Activated T-helper 17 cell treated with anti-CD3 and anti-CD28 coated beads, Interleukin-2, amount 50 U/mL, for 72 hours (primary cell): ENCODE measurements at regions not wholly inside any gene's neighbourhood (a gene's known extent, or its start where the extent isn't known, plus 50 kb on each side); places are given as distances from the start of the nearest gene placed in this dataset.
"Not testable (repeated sequence)": the region's sequence is repeated elsewhere in the genome, so short reads cannot be mapped to it uniquely, and the experiment has no call there.

ENCODE experiments used
- ATAC-seq: fragments of 150-1000 bp; cut with Tn5 transposase; replicated peaks from 2 replicates; pipeline ENCODE4 v1.10.0; 2021; ENCODE audit warnings: mild to moderate bottlenecking, moderate library complexity
- H3K27ac Mint-ChIP-seq: one replicate; pipeline ENCODE4 v1.8.0; 2022; ENCODE audit warnings: mixed read lengths
- H3K27me3 Mint-ChIP-seq: one replicate; pipeline ENCODE4 v1.8.0; 2022; ENCODE audit warnings: mixed read lengths
- H3K36me3 Mint-ChIP-seq: one replicate; pipeline ENCODE4 v1.8.0; 2022; ENCODE audit warnings: low read depth, mild to moderate bottlenecking, mixed read lengths
- H3K4me1 Mint-ChIP-seq: one replicate; pipeline ENCODE4 v1.8.0; 2022; ENCODE audit warnings: mixed read lengths
- H3K4me3 Mint-ChIP-seq: one replicate; pipeline ENCODE4 v1.8.0; 2022; ENCODE audit warnings: mild to moderate bottlenecking, mixed read lengths
- H3K9me3 Mint-ChIP-seq: one replicate; pipeline ENCODE4 v1.8.0; 2022; ENCODE audit warnings: mixed read lengths

- H3K36me3 Mint-ChIP-seq = no peaks in the 10 kb centered on the region
- no peak overlapping the region for H3K27ac Mint-ChIP-seq
- no peak for ATAC-seq
- H3K27me3 Mint-ChIP-seq = peaks cover 28% of the 10 kb centered on the region
- peaks cover 15% of the 10 kb centered on the region for H3K9me3 Mint-ChIP-seq
- no peak overlapping the region for H3K4me3 Mint-ChIP-seq
- no peaks in the 10 kb centered on the region for H3K4me1 Mint-ChIP-seq
These were observed 430.1 kb upstream of the SMIM21 start for GRCh38 chr18:75857558-75857957.

DNA sequence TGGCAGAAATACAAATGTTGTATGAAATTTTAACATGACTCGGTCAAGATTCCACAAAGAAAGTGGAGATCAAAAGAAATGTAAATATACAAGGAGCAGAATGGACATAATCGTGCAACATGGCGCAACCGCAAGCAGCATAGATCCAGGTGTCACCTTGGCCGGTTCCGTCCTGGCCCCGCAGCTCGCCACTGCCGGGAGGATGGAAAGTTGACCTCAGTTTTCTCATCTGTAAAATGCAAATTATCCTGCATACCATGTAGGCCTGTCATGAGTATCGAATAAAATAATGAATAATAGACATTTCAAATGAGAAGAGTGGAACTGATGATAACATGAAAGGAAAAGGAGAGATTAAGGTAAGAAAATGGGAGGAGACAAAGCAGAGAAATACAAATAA is 427.3 kb upstream of the SMIM21 start:
- ATAC-seq = no peak
- Mint-ChIP-seq H3K36me3 (no peaks in the 10 kb centered on the region), H3K9me3 (peaks cover 5% of the 10 kb centered on the region), H3K27me3 (peaks cover 9% of the 10 kb centered on the region), H3K27ac (no peak overlapping the region), H3K4me1 (no peaks in the 10 kb centered on the region), H3K4me3 (no peak overlapping the region)

DNA sequence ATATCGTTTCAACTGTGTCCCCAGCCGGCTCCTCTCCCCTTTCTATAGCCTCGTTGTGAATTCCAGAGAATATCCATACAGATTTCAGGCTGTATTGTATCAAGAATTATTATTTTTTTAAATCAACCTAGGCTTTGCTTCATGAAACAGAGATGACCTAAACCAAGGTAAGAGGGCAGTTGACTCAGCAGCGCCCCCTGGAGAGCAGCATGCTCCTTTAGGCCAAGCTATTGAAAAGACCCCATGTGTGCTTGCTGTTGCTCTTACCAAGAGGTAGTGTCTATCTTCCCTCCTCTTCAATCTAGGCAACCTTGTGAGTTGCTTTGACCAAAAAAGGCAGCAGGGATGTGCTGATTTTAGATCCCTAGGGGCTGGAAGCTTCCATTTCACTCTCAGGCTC is 426.7 kb upstream of the SMIM21 start:
- H3K36me3 Mint-ChIP-seq = no peaks in the 10 kb centered on the region
- peaks cover 6% of the 10 kb centered on the region for H3K27me3 Mint-ChIP-seq
- H3K9me3 Mint-ChIP-seq = peaks cover 5% of the 10 kb centered on the region
- H3K4me1 Mint-ChIP-seq = no peaks in the 10 kb centered on the region
- no peak overlapping the region for H3K27ac Mint-ChIP-seq
- ATAC-seq = no peak
- no peak overlapping the region for H3K4me3 Mint-ChIP-seq

DNA sequence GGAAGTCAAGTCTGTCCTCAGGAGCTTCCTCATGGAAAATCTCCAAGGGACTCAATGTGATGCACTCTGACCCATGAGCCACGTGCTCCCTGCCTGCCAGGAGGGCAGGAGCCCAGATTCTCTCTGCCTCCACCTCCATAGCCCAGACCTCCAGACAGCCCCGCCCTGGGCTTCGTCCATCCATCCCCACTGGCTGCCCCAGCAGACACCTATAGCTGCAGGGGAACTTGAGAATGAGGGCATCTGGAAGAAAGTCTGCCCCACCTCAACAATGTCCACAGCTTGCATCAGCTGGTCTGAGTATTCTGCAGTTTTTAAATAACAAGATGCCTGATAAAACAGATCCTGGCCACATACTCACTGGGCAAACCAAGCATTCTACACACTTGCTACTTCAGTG is 418.8 kb upstream of the SMIM21 start:
- H3K27me3 Mint-ChIP-seq = peaks cover 7% of the 10 kb centered on the region
- H3K36me3 Mint-ChIP-seq = no peaks in the 10 kb centered on the region
- H3K9me3 Mint-ChIP-seq = no peaks in the 10 kb centered on the region
- H3K4me1 Mint-ChIP-seq = no peaks in the 10 kb centered on the region
- no peak overlapping the region for H3K4me3 Mint-ChIP-seq
- no peak overlapping the region for H3K27ac Mint-ChIP-seq
- ATAC-seq = no peak

DNA sequence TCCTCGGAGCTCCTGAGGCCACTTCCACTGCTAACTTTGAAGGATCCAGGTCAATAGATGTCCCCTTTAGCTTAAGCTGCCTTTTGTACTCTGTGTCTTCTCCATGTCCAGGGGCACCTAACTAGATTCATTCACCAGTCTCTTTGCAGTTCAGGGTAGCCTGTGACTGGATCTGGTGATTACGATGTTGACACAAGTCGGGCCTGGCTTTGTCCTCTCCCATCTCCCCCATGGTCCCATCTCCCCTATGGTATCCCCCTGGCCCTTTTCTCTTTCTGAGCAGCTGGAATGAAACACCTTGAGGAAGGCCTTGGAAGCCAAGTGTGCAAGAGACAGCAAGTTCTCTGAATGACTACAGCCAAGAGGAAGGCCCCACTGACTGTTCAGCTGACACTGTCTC is 417.9 kb upstream of the SMIM21 start:
- Mint-ChIP-seq H3K27me3 (peaks cover 7% of the 10 kb centered on the region), H3K4me3 (no peak overlapping the region), H3K27ac (no peak overlapping the region), H3K36me3 (no peaks in the 10 kb centered on the region), H3K4me1 (no peaks in the 10 kb centered on the region), H3K9me3 (no peaks in the 10 kb centered on the region)
- no peak for ATAC-seq

- Mint-ChIP-seq H3K27ac (no peak overlapping the region), H3K4me1 (no peaks in the 10 kb centered on the region), H3K4me3 (no peak overlapping the region), H3K27me3 (peaks cover 7% of the 10 kb centered on the region), H3K36me3 (no peaks in the 10 kb centered on the region), H3K9me3 (no peaks in the 10 kb centered on the region)
- ATAC-seq = no peak
These were observed 416.6 kb upstream of the SMIM21 start for GRCh38 chr18:75844146-75844545.

DNA sequence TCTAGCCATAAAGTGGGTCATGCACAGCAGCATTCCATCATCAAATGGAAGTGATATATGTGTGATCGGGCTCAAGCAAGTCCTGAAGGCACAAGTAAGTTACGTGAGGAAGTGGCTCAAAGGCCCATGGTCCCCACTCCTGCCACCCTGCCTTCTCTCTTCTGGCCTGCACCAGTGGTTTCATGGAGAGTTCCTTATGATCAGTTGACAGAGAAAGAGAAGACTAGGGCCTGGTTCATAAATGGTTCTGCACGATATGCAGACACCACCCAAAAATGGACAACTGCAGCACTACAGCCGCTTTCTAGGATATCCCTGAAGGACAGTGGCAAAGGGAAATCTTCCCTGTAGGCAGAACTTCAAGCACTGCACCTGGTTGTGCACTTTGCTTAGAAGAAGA is 412.6 kb upstream of the SMIM21 start:
- H3K4me3 Mint-ChIP-seq = no peak overlapping the region
- no peaks in the 10 kb centered on the region for H3K9me3 Mint-ChIP-seq
- no peak overlapping the region for H3K27ac Mint-ChIP-seq
- H3K27me3 Mint-ChIP-seq = peaks cover 7% of the 10 kb centered on the region
- ATAC-seq = no peak
- H3K4me1 Mint-ChIP-seq = no peaks in the 10 kb centered on the region
- no peaks in the 10 kb centered on the region for H3K36me3 Mint-ChIP-seq

- H3K9me3 Mint-ChIP-seq, H3K36me3 Mint-ChIP-seq, H3K4me3 Mint-ChIP-seq, H3K27ac Mint-ChIP-seq, H3K27me3 Mint-ChIP-seq, ATAC-seq, H3K4me1 Mint-ChIP-seq: not testable (repeated sequence)
These were observed 412.2 kb upstream of the SMIM21 start for GRCh38 chr18:75839686-75840085.

DNA sequence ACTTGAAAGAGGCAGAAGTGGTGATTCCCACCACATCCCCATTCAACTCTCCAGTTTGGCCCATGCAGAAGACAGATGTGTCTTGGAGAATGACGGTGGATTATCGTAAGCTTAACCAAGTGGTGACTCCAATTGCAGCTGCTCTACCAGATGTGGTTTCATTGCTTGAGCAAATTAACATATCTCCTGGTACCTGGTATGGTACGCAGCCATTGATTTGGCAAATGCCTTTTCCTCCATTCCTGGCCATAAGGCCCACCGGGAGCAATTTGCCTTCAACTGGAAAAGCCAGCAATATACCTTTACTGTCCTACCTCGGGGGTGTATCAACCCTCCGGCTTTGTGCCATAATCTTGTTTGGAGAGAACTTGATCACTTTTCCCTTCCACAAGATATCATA is 411.5 kb upstream of the SMIM21 start:
- H3K4me1 Mint-ChIP-seq = no peaks in the 10 kb centered on the region
- ATAC-seq = no peak
- H3K27ac Mint-ChIP-seq = no peak overlapping the region
- no peaks in the 10 kb centered on the region for H3K36me3 Mint-ChIP-seq
- H3K9me3 Mint-ChIP-seq = no peaks in the 10 kb centered on the region
- H3K27me3 Mint-ChIP-seq = peaks cover 4% of the 10 kb centered on the region
- H3K4me3 Mint-ChIP-seq = no peak overlapping the region

DNA sequence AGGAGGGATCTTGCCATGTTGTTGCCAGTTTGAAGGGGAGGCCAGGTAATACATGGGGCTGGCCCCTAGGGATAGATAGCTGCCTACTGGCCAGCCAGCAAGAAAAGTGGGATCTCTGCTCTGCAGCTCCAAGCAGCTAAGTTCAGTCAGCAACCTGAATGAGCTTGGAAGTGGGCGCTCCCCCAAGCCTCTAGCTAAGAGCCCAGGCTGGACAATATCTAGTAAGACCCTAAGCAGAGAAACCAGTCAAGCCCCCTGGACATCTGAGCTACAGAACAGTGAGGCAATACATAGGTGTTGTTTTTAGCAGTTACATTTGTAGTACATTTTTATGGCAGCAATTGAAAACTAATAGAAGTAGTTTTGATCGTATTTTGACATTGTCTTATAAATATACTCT is 409.8 kb upstream of the SMIM21 start:
- Mint-ChIP-seq H3K27ac (no peak overlapping the region), H3K27me3 (peaks cover 4% of the 10 kb centered on the region), H3K4me1 (no peaks in the 10 kb centered on the region), H3K9me3 (no peaks in the 10 kb centered on the region), H3K4me3 (no peak overlapping the region), H3K36me3 (no peaks in the 10 kb centered on the region)
- ATAC-seq = no peak

DNA sequence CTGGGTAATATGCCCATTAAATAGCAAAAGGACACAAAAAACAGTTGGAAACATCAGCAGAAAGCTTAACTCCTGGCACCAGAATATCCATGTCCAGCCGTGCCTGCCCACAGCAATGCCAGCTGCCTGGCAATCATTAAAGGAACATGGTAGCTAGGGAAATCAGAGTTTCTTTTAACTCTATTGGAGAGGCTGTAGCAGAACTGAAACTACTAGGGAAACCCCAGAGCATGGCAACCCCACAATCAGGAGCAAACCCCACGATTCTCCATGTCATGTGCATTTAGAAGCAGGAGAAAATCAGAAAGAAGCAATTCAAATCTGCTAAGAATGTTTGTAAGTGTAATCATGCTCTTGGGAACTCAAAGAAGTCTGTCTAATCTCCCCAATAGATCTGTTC is 409.0 kb upstream of the SMIM21 start:
- Mint-ChIP-seq H3K27me3 (peaks cover 4% of the 10 kb centered on the region), H3K27ac (no peak overlapping the region), H3K4me3 (no peak overlapping the region), H3K36me3 (no peaks in the 10 kb centered on the region), H3K4me1 (no peaks in the 10 kb centered on the region), H3K9me3 (no peaks in the 10 kb centered on the region)
- ATAC-seq = no peak

DNA sequence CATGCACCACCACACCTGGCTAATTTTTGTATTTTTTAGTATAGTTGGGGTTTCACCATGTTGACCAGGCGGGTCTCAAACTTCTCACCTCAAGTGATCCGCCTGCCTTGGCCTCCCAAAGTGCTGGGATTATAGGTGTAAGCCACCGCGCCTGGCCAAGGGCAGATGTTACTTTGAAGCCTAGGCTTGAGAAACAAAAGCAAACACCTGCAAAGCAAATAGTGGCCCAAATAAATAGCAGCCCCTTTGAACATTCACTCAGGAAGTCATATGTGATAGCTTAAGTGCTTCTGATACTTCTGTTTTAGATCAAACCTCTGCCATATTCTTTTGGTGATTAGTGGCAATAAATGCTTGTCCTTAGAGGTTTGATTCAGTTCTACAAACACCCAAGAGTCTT is 404.5 kb upstream of the SMIM21 start:
- Mint-ChIP-seq H3K27me3 (peaks cover 4% of the 10 kb centered on the region), H3K27ac (no peak overlapping the region), H3K9me3 (no peaks in the 10 kb centered on the region), H3K4me3 (no peak overlapping the region), H3K36me3 (no peaks in the 10 kb centered on the region), H3K4me1 (no peaks in the 10 kb centered on the region)
- no peak for ATAC-seq

DNA sequence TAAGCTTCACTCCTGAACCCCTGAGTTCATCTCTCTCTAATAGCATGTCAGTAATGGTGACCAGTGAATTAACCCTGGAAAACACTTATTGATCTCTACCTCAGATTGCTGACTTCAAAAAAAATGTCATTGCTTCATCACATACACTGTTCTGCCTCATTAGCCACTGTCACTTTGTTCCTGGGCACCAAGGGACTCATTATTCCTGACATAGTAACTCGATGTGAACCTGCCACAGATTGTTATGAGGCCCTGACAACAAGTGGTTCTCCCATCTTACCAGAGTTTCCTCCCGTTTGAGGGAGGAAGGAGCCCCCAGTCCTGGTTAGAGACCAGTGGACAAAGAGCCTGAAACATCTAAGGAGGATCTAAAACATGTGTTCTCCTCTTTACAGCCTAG is 403.3 kb upstream of the SMIM21 start:
- Mint-ChIP-seq H3K27ac (no peak overlapping the region), H3K36me3 (no peaks in the 10 kb centered on the region), H3K4me1 (no peaks in the 10 kb centered on the region)

GRCh38 chr18:75829091-75829490 is 401.6 kb upstream of the SMIM21 start:
- no peaks in the 10 kb centered on the region for H3K36me3 Mint-ChIP-seq
- ATAC-seq = no peak
- no peak overlapping the region for H3K4me3 Mint-ChIP-seq
- H3K4me1 Mint-ChIP-seq = no peaks in the 10 kb centered on the region
- no peaks in the 10 kb centered on the region for H3K9me3 Mint-ChIP-seq
- H3K27me3 Mint-ChIP-seq = peaks cover 12% of the 10 kb centered on the region
- no peak overlapping the region for H3K27ac Mint-ChIP-seq

More for the DNA sequence above, 403.3 kb upstream of the SMIM21 start:
- no peaks in the 10 kb centered on the region for H3K9me3 Mint-ChIP-seq
- peaks cover 10% of the 10 kb centered on the region for H3K27me3 Mint-ChIP-seq
- no peak overlapping the region for H3K4me3 Mint-ChIP-seq
- no peak for ATAC-seq

GRCh38 chr18:75828379-75828778 is 400.9 kb upstream of the SMIM21 start:
- no peaks in the 10 kb centered on the region for H3K36me3 Mint-ChIP-seq
- no peak for ATAC-seq
- H3K27me3 Mint-ChIP-seq = peaks cover 12% of the 10 kb centered on the region
- H3K9me3 Mint-ChIP-seq = no peaks in the 10 kb centered on the region
- no peaks in the 10 kb centered on the region for H3K4me1 Mint-ChIP-seq
- no peak overlapping the region for H3K4me3 Mint-ChIP-seq
- H3K27ac Mint-ChIP-seq = no peak overlapping the region

- Mint-ChIP-seq H3K27ac (no peak overlapping the region), H3K9me3 (no peaks in the 10 kb centered on the region), H3K27me3 (peaks cover 12% of the 10 kb centered on the region), H3K4me1 (no peaks in the 10 kb centered on the region), H3K36me3 (no peaks in the 10 kb centered on the region), H3K4me3 (no peak overlapping the region)
- ATAC-seq = no peak
These were observed 400.3 kb upstream of the SMIM21 start for GRCh38 chr18:75827751-75828287.
